Astrocyte of the hippocampus (primary cell): ENCODE measurements at regions not wholly inside any gene's neighbourhood (a gene's known extent, or its start where the extent isn't known, plus 50 kb on each side); places are given as distances from the start of the nearest gene placed in this dataset.

Experiments used
- DNase-seq: peaks from one replicate; pipeline ENCODE4 v3.0.0; 2011; ENCODE audit warnings: low read depth, low spot score

- DNase-seq: no peak
These were observed 53.5 kb upstream of the PARD3 start for GRCh38 chr10:34868589-34868988.

GRCh38 chr10:34866848-34867247 is 51.8 kb upstream of the PARD3 start:
- DNase-seq: no peak
